Activated CD4-positive, alpha-beta memory T cell treated with anti-CD3 and anti-CD28 coated beads, Interleukin-2, amount 10 ng/mL, durations not matched to agents 7 days and 5 days (primary cell): ENCODE measurements at regions not wholly inside any gene's neighbourhood (a gene's known extent, or its start where the extent isn't known, plus 50 kb on each side); places are given as distances from the start of the nearest gene placed in this dataset.

ENCODE experiments used
- CTCF ChIA-PET: fragments of 350-600 bp; sonication (Branson Sonifier 250); formaldehyde crosslinking; loops from one replicate; lab custom pipeline; 2021; ENCODE audit warnings: antibody characterized with exemption, inconsistent platforms; lab: Charles Lee
- POLR2A ChIA-PET: fragments of 350-600 bp; sonication (Branson Sonifier 250); formaldehyde crosslinking; loops from one replicate; lab custom pipeline; 2021; ENCODE audit warnings: antibody characterized with exemption; lab: Charles Lee
- DNase-seq: peaks from one replicate; pipeline ENCODE4 v3.0.0-alpha.2; 2020
- H3K27ac Mint-ChIP-seq: one replicate; pipeline ENCODE4 v1.8.0; 2021; ENCODE audit warnings: mild to moderate bottlenecking, mixed read lengths
- H3K27me3 Mint-ChIP-seq: one replicate; pipeline ENCODE4 v1.8.0; 2021; ENCODE audit warnings: mixed read lengths
- H3K36me3 Mint-ChIP-seq: one replicate; pipeline ENCODE4 v1.8.0; 2021; ENCODE audit warnings: low read depth, mixed read lengths
- H3K4me1 Mint-ChIP-seq: one replicate; pipeline ENCODE4 v1.8.0; 2021; ENCODE audit warnings: mixed read lengths
- H3K4me3 Mint-ChIP-seq: one replicate; pipeline ENCODE4 v1.8.0; 2021; ENCODE audit warnings: mild to moderate bottlenecking, mixed read lengths
- H3K9me3 Mint-ChIP-seq: one replicate; pipeline ENCODE4 v1.8.0; 2021; ENCODE audit warnings: mixed read lengths

DNA sequence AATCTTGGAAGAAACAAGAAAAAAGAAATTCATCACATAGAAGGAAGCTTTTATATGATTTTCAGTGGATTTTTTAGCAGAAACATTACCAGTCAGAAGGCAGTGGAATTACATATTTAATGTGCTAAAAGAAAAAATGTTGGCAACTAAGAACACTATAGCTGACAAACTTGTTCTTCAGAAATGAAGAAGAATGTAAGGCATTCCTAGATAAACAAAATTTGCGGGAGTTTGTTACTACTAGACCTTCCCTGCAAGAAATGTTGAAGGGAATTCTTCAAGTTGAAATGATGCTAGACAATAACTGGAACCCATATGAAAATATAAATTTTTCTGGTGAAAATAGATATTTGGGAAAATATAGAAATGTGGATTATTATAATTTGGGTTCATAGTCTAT, 718.3 kb upstream of the GRAMD2B start:
- ChIA-PET CTCF (no interaction called here), POLR2A (no interaction called here)
- Mint-ChIP-seq H3K36me3 (no peaks in the 10 kb centered on the region), H3K27me3 (no peaks in the 10 kb centered on the region), H3K4me3 (no peak overlapping the region), H3K4me1 (no peaks in the 10 kb centered on the region), H3K27ac (no peak overlapping the region), H3K9me3 (peaks cover 5% of the 10 kb centered on the region)
- DNase-seq: no peak

DNA sequence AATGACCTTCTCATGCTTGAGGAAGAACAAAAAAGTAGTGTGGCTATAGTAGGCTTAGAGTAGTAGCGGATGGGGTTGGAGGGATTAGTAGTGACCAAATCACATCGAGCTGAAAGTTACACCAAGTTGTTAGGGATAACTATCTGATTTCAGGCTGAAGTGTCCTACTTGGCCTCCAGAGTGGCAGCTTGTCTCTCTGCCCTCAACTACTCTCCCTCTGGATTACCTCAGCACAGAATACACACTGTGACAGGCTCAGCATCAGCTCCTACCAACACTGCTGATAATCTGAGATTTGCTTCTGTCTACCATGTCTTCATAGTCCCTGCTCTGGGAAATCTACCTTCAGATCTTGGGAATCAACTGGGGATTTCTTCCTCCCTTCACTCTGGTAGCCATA, 714.6 kb upstream of the GRAMD2B start:
- no peak overlapping the region for H3K4me3 Mint-ChIP-seq
- ChIA-PET CTCF (no interaction called here), POLR2A (no interaction called here)
- H3K27me3 Mint-ChIP-seq: no peaks in the 10 kb centered on the region
- no peaks in the 10 kb centered on the region for H3K36me3 Mint-ChIP-seq
- peaks cover 8% of the 10 kb centered on the region for H3K9me3 Mint-ChIP-seq
- no peaks in the 10 kb centered on the region for H3K4me1 Mint-ChIP-seq
- no peak overlapping the region for H3K27ac Mint-ChIP-seq
- no peak for DNase-seq

DNA sequence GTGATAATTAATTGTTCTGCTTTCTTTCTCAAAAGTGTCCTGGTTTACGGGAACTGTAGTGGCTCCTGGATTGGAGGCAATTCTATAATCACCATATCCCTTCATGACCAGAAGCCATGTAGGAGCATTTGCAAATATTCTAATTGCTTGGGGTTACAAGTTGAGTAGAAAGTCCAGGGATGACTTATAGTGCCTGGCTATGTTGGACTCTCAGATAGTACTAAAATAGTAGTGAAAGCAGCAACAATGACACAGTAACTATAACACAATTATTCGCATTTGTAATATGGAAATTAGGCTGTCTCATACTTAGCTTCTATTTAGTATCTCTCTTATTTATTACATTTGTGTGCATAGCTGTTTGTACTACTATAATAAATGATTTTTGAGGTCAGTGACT, 712.5 kb upstream of the GRAMD2B start:
- Mint-ChIP-seq H3K9me3 (peaks cover 10% of the 10 kb centered on the region), H3K27me3 (no peaks in the 10 kb centered on the region), H3K4me3 (no peak overlapping the region), H3K27ac (no peak overlapping the region), H3K36me3 (no peaks in the 10 kb centered on the region), H3K4me1 (no peaks in the 10 kb centered on the region)
- no peak for DNase-seq
- ChIA-PET POLR2A (no interaction called here), CTCF (no interaction called here)

DNA sequence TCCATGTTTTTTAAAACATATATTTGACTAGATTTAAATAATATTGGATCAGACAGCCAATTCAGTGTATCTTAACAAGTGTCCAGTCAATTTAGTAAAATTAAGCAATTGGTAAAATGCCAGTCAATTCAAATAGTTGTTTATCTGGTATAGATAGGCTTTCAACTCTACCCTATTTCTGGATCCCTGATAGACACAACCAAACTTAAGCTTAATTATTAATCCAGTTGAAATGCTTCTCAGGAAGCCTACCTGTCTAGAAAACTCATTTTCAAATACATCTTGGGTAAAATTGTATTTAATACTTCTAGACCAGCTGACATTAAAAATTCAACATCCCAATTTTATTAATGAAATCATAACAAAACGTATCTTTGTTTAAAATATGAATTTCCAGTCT, 710.8 kb upstream of the GRAMD2B start:
- H3K36me3 Mint-ChIP-seq: no peaks in the 10 kb centered on the region
- DNase-seq: no peak
- no peaks in the 10 kb centered on the region for H3K4me1 Mint-ChIP-seq
- no peak overlapping the region for H3K4me3 Mint-ChIP-seq
- ChIA-PET CTCF (no interaction called here), POLR2A (no interaction called here)
- H3K27me3 Mint-ChIP-seq: no peaks in the 10 kb centered on the region
- H3K9me3 Mint-ChIP-seq: peaks cover 9% of the 10 kb centered on the region
- no peak overlapping the region for H3K27ac Mint-ChIP-seq

DNA sequence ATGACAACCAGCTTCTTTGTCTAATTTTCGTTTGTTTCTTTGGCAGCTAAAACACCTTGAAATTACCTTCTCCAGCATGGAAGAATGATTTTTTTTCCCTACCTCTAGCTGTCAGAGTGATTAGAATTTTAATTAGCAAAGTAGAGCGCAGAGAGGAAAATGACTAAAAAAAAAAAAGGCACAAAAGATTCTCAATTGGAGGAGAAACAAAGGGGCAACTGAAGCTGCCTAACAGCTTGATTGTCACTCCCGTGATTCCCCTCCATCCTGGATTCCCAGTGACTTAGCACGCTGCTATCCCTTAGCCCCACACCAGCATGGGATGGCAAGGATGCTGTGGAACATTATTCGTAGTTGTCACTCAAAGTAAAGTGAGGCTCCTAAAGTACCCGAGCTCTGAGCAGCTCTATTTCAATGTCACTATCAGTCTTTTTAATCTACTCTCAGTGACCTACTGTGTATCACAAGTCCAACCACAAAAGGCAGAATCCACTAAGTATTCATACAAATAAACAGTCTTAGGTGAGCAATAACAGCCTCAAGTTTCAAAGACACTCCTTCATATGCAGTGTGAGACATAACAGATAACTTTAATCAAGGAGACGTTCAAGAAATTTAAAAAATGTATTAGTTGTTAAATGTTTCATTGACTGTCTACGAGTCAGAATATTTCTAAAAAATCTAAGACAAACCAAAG, 710.0 kb upstream of the GRAMD2B start:
- no peaks in the 10 kb centered on the region for H3K27me3 Mint-ChIP-seq
- peaks cover 9% of the 10 kb centered on the region for H3K9me3 Mint-ChIP-seq
- DNase-seq: no peak
- ChIA-PET POLR2A (no interaction called here), CTCF (no interaction called here)
- no peaks in the 10 kb centered on the region for H3K36me3 Mint-ChIP-seq
- no peak overlapping the region for H3K4me3 Mint-ChIP-seq
- H3K27ac Mint-ChIP-seq: no peak overlapping the region
- no peaks in the 10 kb centered on the region for H3K4me1 Mint-ChIP-seq

DNA sequence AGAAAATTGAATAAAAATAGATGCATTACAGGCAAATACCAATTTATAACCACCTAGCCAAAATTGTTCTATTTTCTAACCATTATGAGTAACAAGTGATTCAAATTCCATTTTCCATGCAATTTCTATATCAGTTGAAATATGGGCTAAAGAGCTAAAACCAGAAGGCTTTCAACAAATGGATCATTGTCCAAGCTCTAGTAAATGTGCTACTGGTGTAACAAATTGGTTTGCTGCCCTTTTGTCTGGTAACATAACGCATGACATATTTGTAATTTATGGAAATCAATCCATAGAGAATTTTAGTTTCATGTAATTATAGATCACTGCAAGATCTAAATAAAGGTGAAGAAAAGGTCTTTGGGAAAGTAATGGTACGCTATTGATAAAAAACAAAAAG, 708.0 kb upstream of the GRAMD2B start:
- H3K4me3 Mint-ChIP-seq: no peak overlapping the region
- no peak for DNase-seq
- ChIA-PET CTCF (no interaction called here), POLR2A (no interaction called here)
- no peak overlapping the region for H3K27ac Mint-ChIP-seq
- no peaks in the 10 kb centered on the region for H3K27me3 Mint-ChIP-seq
- H3K4me1 Mint-ChIP-seq: no peaks in the 10 kb centered on the region
- H3K9me3 Mint-ChIP-seq: peaks cover 4% of the 10 kb centered on the region
- H3K36me3 Mint-ChIP-seq: no peaks in the 10 kb centered on the region

DNA sequence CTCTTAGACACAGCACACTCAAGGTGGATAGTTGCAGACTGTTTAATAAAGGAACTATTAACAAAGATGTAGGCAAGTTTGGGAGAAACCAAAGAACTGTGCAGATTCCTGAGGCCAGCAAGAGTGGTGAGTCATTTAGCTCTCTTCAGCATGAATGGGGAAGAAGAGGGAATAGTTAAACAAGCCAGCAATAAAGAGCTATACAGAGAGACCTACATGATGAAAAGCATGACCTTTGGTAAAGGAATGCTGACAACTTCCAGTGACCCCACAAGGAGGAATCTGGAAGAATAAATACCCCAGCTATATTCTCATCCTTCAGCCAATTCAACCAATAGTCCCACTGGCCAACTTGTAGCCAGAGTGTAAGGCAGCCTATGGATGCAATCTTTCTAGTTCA, 706.0 kb upstream of the GRAMD2B start:
- DNase-seq: no peak
- H3K36me3 Mint-ChIP-seq: no peaks in the 10 kb centered on the region
- H3K4me3 Mint-ChIP-seq: no peak overlapping the region
- no peak overlapping the region for H3K27ac Mint-ChIP-seq
- H3K4me1 Mint-ChIP-seq: no peaks in the 10 kb centered on the region
- H3K27me3 Mint-ChIP-seq: no peaks in the 10 kb centered on the region
- ChIA-PET CTCF (no interaction called here), POLR2A (no interaction called here)
- peaks cover 2% of the 10 kb centered on the region for H3K9me3 Mint-ChIP-seq

DNA sequence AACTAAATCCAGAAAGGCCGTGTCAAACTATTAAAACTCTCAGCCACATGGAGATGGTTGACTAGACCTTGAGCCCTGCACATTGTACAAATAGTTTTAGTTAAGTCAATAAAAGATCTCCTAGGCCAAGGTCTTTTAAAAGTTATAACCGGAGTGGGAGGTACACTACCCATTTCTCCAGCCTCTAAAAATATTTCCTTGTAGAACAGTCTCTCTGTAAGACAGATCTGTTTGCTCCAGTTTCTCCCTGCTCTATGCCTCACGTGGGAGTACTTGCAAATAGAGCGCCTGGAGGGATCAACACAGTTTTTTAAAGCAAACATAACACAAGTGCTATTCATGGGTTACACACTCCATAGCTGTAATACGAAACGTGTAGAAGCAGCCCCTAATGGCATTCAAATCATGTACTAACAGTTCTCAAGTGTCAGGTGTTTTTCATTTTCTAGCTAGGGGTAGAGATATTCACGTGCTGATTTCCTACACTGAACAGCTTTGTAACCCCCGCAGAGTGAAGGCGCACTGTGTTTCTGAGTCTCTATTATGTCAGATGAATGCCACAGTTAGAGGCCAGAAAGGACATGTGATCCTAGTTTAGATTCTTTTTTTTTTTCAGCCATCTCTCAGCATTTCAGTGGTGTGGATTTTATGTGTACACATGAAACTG, 703.4 kb upstream of the GRAMD2B start:
- H3K9me3 Mint-ChIP-seq: no peaks in the 10 kb centered on the region
- no peaks in the 10 kb centered on the region for H3K27me3 Mint-ChIP-seq
- POLR2A ChIA-PET: no interaction called here
- CTCF ChIA-PET: no interaction called here
- no peaks in the 10 kb centered on the region for H3K4me1 Mint-ChIP-seq
- no peak overlapping the region for H3K4me3 Mint-ChIP-seq
- DNase-seq: no peak
- no peaks in the 10 kb centered on the region for H3K36me3 Mint-ChIP-seq
- no peak overlapping the region for H3K27ac Mint-ChIP-seq

DNA sequence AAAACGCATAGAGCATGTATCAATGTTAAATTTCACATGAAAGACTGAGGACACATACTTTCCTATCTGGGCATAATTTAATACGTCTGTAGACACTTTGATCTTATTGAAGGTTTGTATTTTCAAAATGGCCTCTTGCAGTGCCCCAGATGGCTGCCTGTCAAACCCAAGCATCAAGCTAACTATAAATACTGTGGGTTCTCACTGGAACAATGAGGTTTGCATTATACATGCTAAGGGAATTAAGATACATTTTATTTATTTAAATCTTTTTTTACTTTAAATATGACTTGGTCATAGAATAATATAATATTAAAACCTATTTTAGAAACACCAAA, 702.9 kb upstream of the GRAMD2B start:
- Mint-ChIP-seq H3K36me3 (no peaks in the 10 kb centered on the region), H3K27ac (no peak overlapping the region), H3K4me3 (no peak overlapping the region), H3K9me3 (no peaks in the 10 kb centered on the region), H3K27me3 (no peaks in the 10 kb centered on the region), H3K4me1 (no peaks in the 10 kb centered on the region)
- POLR2A ChIA-PET: no interaction called here
- CTCF ChIA-PET: no interaction called here
- no peak for DNase-seq

DNA sequence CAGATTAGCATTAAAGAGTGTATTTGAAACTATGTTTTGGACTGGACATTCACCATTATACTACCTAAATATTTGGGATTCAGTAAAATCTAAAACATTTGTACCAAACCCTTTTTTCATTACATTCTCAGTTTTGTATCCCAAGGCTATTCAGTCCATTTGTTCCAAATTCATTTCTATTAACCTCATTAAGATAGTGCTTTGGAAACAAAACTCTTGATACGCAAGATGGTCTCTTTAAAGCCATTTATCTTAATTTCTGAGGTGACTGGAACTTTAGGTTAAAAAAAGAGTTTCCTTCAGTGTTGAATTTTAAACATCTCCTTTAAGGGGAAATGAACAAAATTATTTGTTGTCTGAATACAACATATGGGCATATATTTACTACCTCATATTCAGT, 702.5 kb upstream of the GRAMD2B start:
- H3K4me3 Mint-ChIP-seq: no peak overlapping the region
- DNase-seq: no peak
- no peak overlapping the region for H3K27ac Mint-ChIP-seq
- ChIA-PET CTCF (no interaction called here), POLR2A (no interaction called here)
- H3K36me3 Mint-ChIP-seq: no peaks in the 10 kb centered on the region
- no peaks in the 10 kb centered on the region for H3K27me3 Mint-ChIP-seq
- H3K4me1 Mint-ChIP-seq: no peaks in the 10 kb centered on the region
- no peaks in the 10 kb centered on the region for H3K9me3 Mint-ChIP-seq

DNA sequence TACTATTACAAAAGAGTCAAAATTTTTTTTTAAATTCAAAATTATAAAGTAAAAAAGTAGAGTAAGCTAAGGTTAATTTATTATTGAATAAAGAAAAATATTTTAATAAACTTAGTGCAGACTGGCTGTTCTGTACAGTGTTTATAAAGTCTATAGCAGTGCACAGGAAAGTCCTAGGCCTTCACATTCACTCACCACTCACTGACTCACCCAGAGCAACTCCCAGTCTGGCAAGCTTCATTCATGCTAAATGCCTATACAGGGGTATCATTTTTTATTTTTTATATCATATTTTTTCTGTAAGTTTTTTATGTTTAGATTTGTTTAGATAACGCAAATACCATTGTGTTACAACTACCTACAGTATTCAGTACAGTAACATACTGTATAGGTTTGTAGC, 700.7 kb upstream of the GRAMD2B start:
- H3K27ac Mint-ChIP-seq: no peak overlapping the region
- no peak overlapping the region for H3K4me3 Mint-ChIP-seq
- POLR2A ChIA-PET: no interaction called here
- DNase-seq: no peak
- H3K4me1 Mint-ChIP-seq: no peaks in the 10 kb centered on the region
- H3K36me3 Mint-ChIP-seq: no peaks in the 10 kb centered on the region
- no peaks in the 10 kb centered on the region for H3K27me3 Mint-ChIP-seq
- H3K9me3 Mint-ChIP-seq: no peaks in the 10 kb centered on the region
- CTCF ChIA-PET: no interaction called here

DNA sequence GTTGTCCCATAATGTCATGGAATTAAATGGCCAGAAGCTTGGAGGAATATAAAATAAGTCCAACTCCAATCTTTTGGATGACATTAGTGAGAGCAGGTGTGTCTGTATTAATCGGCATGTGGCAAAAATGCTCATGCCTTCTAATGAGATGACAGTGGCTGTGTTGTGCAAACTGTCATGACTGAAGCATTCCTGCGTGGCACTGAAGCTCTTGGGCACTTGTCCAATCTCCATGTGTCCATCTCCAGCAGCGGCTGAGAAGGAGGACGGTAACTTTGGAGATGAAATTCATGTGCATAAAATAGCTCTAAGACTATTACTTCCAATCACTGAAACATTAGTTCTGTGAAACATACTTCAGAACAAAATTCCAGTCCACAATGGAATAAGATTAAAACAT, 697.5 kb upstream of the GRAMD2B start:
- Mint-ChIP-seq H3K27me3 (no peaks in the 10 kb centered on the region), H3K36me3 (no peaks in the 10 kb centered on the region), H3K4me1 (no peaks in the 10 kb centered on the region), H3K27ac (no peak overlapping the region), H3K9me3 (peaks cover 3% of the 10 kb centered on the region), H3K4me3 (no peak overlapping the region)
- ChIA-PET CTCF (no interaction called here), POLR2A (no interaction called here)
- no peak for DNase-seq

DNA sequence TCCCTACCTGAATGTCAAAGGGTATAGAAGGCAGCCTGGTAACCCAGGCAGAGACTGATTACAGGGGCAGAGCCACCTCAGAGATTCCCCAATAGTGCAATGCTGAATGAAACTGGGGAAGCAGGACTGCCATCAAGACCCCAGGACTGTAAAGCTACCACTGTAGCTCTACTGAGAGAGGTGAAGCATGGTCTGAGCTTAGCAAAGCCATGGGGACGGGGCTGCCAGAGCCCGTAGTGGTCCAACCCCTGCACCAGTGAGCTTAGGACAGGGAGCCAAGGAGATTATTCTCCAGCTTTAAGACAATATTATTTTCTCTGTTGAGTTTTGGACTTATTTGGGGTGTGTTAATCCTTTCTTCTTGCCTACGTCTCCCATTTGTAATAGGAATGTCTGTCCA, 679.3 kb upstream of the GRAMD2B start:
- Mint-ChIP-seq H3K36me3 (no peaks in the 10 kb centered on the region), H3K27me3 (no peaks in the 10 kb centered on the region), H3K4me3 (no peak overlapping the region), H3K4me1 (no peaks in the 10 kb centered on the region), H3K27ac (no peak overlapping the region), H3K9me3 (peaks cover 15% of the 10 kb centered on the region)
- CTCF ChIA-PET: no interaction called here
- DNase-seq: no peak
- POLR2A ChIA-PET: no interaction called here

DNA sequence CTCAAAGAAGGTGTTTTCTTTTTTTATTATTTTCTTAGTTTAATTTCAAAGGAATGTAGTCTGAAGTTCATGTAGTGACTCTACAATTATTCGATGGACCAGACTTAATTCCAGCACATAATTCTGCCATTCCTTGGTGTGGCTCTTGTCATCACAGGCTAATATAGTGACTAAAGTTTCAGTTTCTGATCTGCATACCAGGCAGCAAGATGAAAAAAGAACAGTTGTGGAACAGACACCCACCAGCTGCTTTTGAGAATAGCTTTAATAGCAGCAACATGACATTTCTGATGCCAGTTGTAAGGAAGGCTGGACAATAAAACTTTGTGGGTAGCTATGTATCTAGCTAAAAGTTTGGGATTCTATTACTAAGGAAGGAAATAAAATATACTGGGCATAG, 676.3 kb upstream of the GRAMD2B start:
- Mint-ChIP-seq H3K4me3 (no peak overlapping the region), H3K36me3 (no peaks in the 10 kb centered on the region), H3K9me3 (peaks cover 12% of the 10 kb centered on the region), H3K27ac (no peak overlapping the region), H3K27me3 (no peaks in the 10 kb centered on the region), H3K4me1 (no peaks in the 10 kb centered on the region)
- ChIA-PET CTCF (no interaction called here), POLR2A (no interaction called here)
- DNase-seq: no peak
